Spinal cord (tissue), 9 donors: ENCODE measurements at regions not wholly inside any gene's neighbourhood (a gene's known extent, or its start where the extent isn't known, plus 50 kb on each side); places are given as distances from the start of the nearest gene placed in this dataset.
A peak's percentile ranks its signal among the peaks of the same experiment; 100 is the strongest.

Source experiments
- DNase-seq, 6 donors: peaks; one replicate each; pipeline versions ENCODE4 v3.0.0 to v3.0.0-alpha.2; 2013 to 2015; ENCODE audit warnings: low spot score in 6 of 6, low read depth in 4 of 6
- H3K27ac ChIP-seq: one replicate; pipeline ENCODE4 v1.5.1; 2013; ENCODE audit warnings: low read depth, low read length, control low read depth
- H3K27me3 ChIP-seq: one replicate; pipeline ENCODE4 v1.6.1; 2013; ENCODE audit warnings: low read length; ENCODE audit not compliant: control insufficient read depth, insufficient read depth
- H3K36me3 ChIP-seq: one replicate; pipeline ENCODE4 v1.6.1; 2013; ENCODE audit warnings: low read length; ENCODE audit not compliant: control insufficient read depth, insufficient read depth
- H3K4me1 ChIP-seq: one replicate; pipeline ENCODE4 v1.6.1; 2013; ENCODE audit warnings: low read length; ENCODE audit not compliant: control insufficient read depth, insufficient read depth
- H3K4me3 ChIP-seq: one replicate; pipeline ENCODE4 v1.5.1; 2013; ENCODE audit warnings: low read depth, low read length, control low read depth
- H3K9me3 ChIP-seq: one replicate; pipeline ENCODE4 v1.6.1; 2013; ENCODE audit warnings: low read length; ENCODE audit not compliant: control insufficient read depth, insufficient read depth
- WGBS: methylation state at CpG from one replicate; pipeline ENCODE4 v1.1.5; 2013; ENCODE audit warnings: missing lambda C conversion rate; ENCODE audit not compliant: insufficient coverage; 5-methylcytosine and 5-hydroxymethylcytosine counted together
- donor health status: healthy.

GRCh38 chr6:167643223-167643622 lies 183.5 kb upstream of the AFDN start:
- 93% methylated on average over 4 of the region's 9 CpGs for WGBS

GRCh38 chr6:167643716-167644115 lies 183.0 kb upstream of the AFDN start:
- WGBS: 99% methylated on average over 11 of the region's 11 CpGs
- H3K4me3 ChIP-seq: no peak overlapping the region
- no peaks in the 10 kb centered on the region for H3K36me3 ChIP-seq
- no peaks in the 10 kb centered on the region for H3K9me3 ChIP-seq
- H3K27ac ChIP-seq: no peak overlapping the region
- H3K27me3 ChIP-seq: no peaks in the 10 kb centered on the region
- peaks cover 11% of the 10 kb centered on the region for H3K4me1 ChIP-seq
- DNase-seq: no peak

More at GRCh38 chr6:167643223-167643622, 183.5 kb upstream of the AFDN start:
- DNase-seq: no peak
- Histone ChIP-seq H3K36me3 (no peaks in the 10 kb centered on the region), H3K4me1 (peaks cover 11% of the 10 kb centered on the region), H3K27ac (no peak overlapping the region), H3K9me3 (no peaks in the 10 kb centered on the region), H3K27me3 (no peaks in the 10 kb centered on the region), H3K4me3 (no peak overlapping the region)

- Histone ChIP-seq H3K27ac (no peak overlapping the region), H3K4me3 (no peak overlapping the region), H3K36me3 (no peaks in the 10 kb centered on the region), H3K4me1 (peaks cover 11% of the 10 kb centered on the region), H3K9me3 (no peaks in the 10 kb centered on the region), H3K27me3 (no peaks in the 10 kb centered on the region)
- 65% methylated on average over 16 of the region's 21 CpGs for WGBS
- no peak for DNase-seq
Measured at GRCh38 chr6:167644412-167645132, 182.1 kb upstream of the AFDN start.

- Histone ChIP-seq H3K9me3 (no peaks in the 10 kb centered on the region), H3K27me3 (no peaks in the 10 kb centered on the region), H3K4me1 (peaks cover 11% of the 10 kb centered on the region), H3K4me3 (no peak overlapping the region), H3K36me3 (no peaks in the 10 kb centered on the region), H3K27ac (no peak overlapping the region)
- WGBS: 100% methylated on average over 3 of the region's 8 CpGs
- no peak for DNase-seq
Measured at GRCh38 chr6:167645368-167645767, 181.3 kb upstream of the AFDN start.

GRCh38 chr6:167647306-167647705 lies 179.4 kb upstream of the AFDN start:
- Histone ChIP-seq H3K4me3 (no peak overlapping the region), H3K4me1 (peaks cover 17% of the 10 kb centered on the region), H3K27me3 (no peaks in the 10 kb centered on the region), H3K27ac (no peak overlapping the region), H3K36me3 (no peaks in the 10 kb centered on the region), H3K9me3 (no peaks in the 10 kb centered on the region)
- 25% methylated on average over 3 of the region's 4 CpGs for WGBS
- DNase-seq: no peak

GRCh38 chr6:167647737-167648470 lies 178.8 kb upstream of the AFDN start:
- Histone ChIP-seq H3K4me1 (peaks cover 17% of the 10 kb centered on the region), H3K27ac (no peak overlapping the region), H3K4me3 (no peak overlapping the region), H3K36me3 (no peaks in the 10 kb centered on the region), H3K9me3 (no peaks in the 10 kb centered on the region), H3K27me3 (no peaks in the 10 kb centered on the region)
- WGBS: 64% methylated on average over 12 of the region's 13 CpGs
- DNase-seq: peak in 1 of 6 donors; percentile 48

- no peaks in the 10 kb centered on the region for H3K27me3 ChIP-seq
- no peaks in the 10 kb centered on the region for H3K36me3 ChIP-seq
- peaks cover 17% of the 10 kb centered on the region for H3K4me1 ChIP-seq
- no peak overlapping the region for H3K27ac ChIP-seq
- WGBS: 98% methylated on average over 13 of the region's 13 CpGs
- no peaks in the 10 kb centered on the region for H3K9me3 ChIP-seq
- H3K4me3 ChIP-seq: no peak overlapping the region
- DNase-seq: no peak
Measured at GRCh38 chr6:167648501-167649278, 178.0 kb upstream of the AFDN start.

- 94% methylated on average over 4 of the region's 8 CpGs for WGBS
Measured at GRCh38 chr6:167649476-167649875, 177.2 kb upstream of the AFDN start.

GRCh38 chr6:167650730-167651317 lies 175.9 kb upstream of the AFDN start:
- Histone ChIP-seq H3K27me3 (no peaks in the 10 kb centered on the region), H3K4me1 (peaks cover 14% of the 10 kb centered on the region), H3K27ac (no peak overlapping the region), H3K36me3 (no peaks in the 10 kb centered on the region), H3K9me3 (no peaks in the 10 kb centered on the region), H3K4me3 (no peak overlapping the region)
- peak in 2 of 6 donors; percentile 22 to 57 for DNase-seq
- WGBS: 66% methylated on average over 4 of the region's 12 CpGs

More at GRCh38 chr6:167649476-167649875, 177.2 kb upstream of the AFDN start:
- H3K9me3 ChIP-seq: no peaks in the 10 kb centered on the region
- H3K27ac ChIP-seq: no peak overlapping the region
- no peak overlapping the region for H3K4me3 ChIP-seq
- peaks cover 14% of the 10 kb centered on the region for H3K4me1 ChIP-seq
- H3K36me3 ChIP-seq: no peaks in the 10 kb centered on the region
- DNase-seq: no peak
- no peaks in the 10 kb centered on the region for H3K27me3 ChIP-seq
